ENCODE measurements at regions not wholly inside any gene's neighbourhood (a gene's known extent, or its start where the extent isn't known, plus 50 kb on each side); places are given as distances from the start of the nearest gene placed in this dataset.

DNA sequence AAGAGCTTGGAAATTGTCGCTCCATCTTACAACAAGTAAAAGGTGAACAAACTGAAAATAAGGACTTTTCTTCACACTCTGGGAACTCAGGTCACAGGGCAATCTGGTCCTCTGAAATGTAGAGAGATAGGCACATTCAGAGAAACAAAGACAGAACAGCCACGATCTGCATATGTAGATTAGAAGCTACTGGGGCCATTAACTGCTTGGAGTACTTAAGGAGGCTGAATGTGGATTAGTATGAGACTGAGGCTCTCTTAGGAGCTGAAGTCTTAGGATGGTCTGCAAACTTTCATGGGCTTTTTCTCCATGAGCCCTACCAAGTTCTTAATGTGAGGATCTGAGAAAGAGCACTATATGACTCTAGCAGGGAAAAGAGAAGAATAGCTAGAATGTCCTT, 265.3 kb upstream of the NXPH2 start:
- TF ChIP-seq, protein P1, sequence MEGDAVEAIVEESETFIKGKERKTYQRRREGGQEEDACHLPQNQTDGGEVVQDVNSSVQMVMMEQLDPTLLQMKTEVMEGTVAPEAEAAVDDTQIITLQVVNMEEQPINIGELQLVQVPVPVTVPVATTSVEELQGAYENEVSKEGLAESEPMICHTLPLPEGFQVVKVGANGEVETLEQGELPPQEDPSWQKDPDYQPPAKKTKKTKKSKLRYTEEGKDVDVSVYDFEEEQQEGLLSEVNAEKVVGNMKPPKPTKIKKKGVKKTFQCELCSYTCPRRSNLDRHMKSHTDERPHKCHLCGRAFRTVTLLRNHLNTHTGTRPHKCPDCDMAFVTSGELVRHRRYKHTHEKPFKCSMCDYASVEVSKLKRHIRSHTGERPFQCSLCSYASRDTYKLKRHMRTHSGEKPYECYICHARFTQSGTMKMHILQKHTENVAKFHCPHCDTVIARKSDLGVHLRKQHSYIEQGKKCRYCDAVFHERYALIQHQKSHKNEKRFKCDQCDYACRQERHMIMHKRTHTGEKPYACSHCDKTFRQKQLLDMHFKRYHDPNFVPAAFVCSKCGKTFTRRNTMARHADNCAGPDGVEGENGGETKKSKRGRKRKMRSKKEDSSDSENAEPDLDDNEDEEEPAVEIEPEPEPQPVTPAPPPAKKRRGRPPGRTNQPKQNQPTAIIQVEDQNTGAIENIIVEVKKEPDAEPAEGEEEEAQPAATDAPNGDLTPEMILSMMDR (IDR thresholded peaks at IDR 0.05) = no peak
- TF ChIP-seq SIN3A (IDR thresholded peaks at IDR 0.05; ENCODE audit: borderline replicate concordance, insufficient read depth, low read depth, low read length) = no peak
- TF ChIP-seq, protein P2, sequence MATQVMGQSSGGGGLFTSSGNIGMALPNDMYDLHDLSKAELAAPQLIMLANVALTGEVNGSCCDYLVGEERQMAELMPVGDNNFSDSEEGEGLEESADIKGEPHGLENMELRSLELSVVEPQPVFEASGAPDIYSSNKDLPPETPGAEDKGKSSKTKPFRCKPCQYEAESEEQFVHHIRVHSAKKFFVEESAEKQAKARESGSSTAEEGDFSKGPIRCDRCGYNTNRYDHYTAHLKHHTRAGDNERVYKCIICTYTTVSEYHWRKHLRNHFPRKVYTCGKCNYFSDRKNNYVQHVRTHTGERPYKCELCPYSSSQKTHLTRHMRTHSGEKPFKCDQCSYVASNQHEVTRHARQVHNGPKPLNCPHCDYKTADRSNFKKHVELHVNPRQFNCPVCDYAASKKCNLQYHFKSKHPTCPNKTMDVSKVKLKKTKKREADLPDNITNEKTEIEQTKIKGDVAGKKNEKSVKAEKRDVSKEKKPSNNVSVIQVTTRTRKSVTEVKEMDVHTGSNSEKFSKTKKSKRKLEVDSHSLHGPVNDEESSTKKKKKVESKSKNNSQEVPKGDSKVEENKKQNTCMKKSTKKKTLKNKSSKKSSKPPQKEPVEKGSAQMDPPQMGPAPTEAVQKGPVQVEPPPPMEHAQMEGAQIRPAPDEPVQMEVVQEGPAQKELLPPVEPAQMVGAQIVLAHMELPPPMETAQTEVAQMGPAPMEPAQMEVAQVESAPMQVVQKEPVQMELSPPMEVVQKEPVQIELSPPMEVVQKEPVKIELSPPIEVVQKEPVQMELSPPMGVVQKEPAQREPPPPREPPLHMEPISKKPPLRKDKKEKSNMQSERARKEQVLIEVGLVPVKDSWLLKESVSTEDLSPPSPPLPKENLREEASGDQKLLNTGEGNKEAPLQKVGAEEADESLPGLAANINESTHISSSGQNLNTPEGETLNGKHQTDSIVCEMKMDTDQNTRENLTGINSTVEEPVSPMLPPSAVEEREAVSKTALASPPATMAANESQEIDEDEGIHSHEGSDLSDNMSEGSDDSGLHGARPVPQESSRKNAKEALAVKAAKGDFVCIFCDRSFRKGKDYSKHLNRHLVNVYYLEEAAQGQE (IDR thresholded peaks at IDR 0.05; ENCODE audit: insufficient read depth in 1 of 2, low read depth in 2 of 2, low read length in 1 of 2) = no peak
